ENCODE measurements at regions not wholly inside any gene's neighbourhood (a gene's known extent, or its start where the extent isn't known, plus 50 kb on each side); places are given as distances from the start of the nearest gene placed in this dataset.

DNA sequence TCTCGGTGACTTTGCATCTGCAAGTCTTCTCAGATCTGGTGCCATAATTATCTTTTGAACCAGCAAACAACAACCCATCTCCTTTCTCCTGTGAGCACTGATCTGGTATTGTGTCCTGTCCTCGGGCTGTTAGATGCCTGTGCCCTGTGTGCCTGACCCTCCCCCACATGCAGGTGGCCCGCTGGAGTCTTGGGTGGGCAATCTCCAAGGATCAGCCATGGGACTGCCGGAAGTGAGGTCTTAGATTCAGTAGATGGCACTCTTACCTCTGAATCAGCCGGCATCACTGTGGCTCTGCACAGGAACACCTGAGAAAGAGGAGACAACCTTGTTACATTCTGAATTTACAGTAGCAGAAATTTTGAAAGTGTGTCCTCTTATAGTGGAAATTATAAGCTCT lies 172.4 kb downstream of the IRX2 start:
- no peak for TF ChIP-seq POLR2A (IDR thresholded peaks at IDR 0.05; ENCODE audit: low read length)
- no peak for TF ChIP-seq GATA1 (IDR thresholded peaks at IDR 0.05; ENCODE audit: low read depth, low read length)
